Neural progenitor cell (in vitro differentiated cells): ENCODE measurements at regions not wholly inside any gene's neighbourhood (a gene's known extent, or its start where the extent isn't known, plus 50 kb on each side); places are given as distances from the start of the nearest gene placed in this dataset.
"Not testable (repeated sequence)": the region's sequence is repeated elsewhere in the genome, so short reads cannot be mapped to it uniquely, and the experiment has no call there.

Experiments
- DNase-seq: peaks from one replicate; pipeline ENCODE4 v3.0.0-alpha.2; 2016; ENCODE audit warnings: low spot score
- H2AFZ ChIP-seq: fragments of 200-600 bp; sonication (generic); replicated peaks from 2 replicates; pipeline ENCODE4 v1.6.1; 2016; ENCODE audit warnings: antibody characterized with exemption
- H3F3A ChIP-seq: fragments of 200-600 bp; sonication (generic); 2 replicates; pipeline ENCODE4 v1.6.1; 2016; ENCODE audit warnings: antibody characterized with exemption, low read depth
- H3K27ac ChIP-seq: fragments of 200-600 bp; sonication (generic); 2 replicates; pipeline ENCODE4 v1.5.1; 2016; ENCODE audit warnings: mild to moderate bottlenecking
- H3K27me3 ChIP-seq: fragments of 200-600 bp; sonication (generic); 2 replicates; pipeline ENCODE4 v1.6.1; 2016; ENCODE audit warnings: mild to moderate bottlenecking, moderate library complexity
- H3K36me3 ChIP-seq: fragments of 200-600 bp; sonication (generic); 2 replicates; pipeline ENCODE4 v1.5.1; 2016
- H3K4me1 ChIP-seq: fragments of 200-600 bp; sonication (generic); 2 replicates; pipeline ENCODE4 v1.6.1; 2016; ENCODE audit warnings: mixed run types
- H3K4me2 ChIP-seq: fragments of 200-600 bp; sonication (generic); 2 replicates; pipeline ENCODE4 v1.6.1; 2016
- H3K4me3 ChIP-seq: fragments of 200-600 bp; sonication (generic); 2 replicates; pipeline ENCODE4 v1.5.1; 2016
- H3K79me2 ChIP-seq: fragments of 200-600 bp; sonication (generic); 2 replicates; pipeline ENCODE4 v1.6.1; 2016; ENCODE audit warnings: low read depth
- H3K9ac ChIP-seq: fragments of 200-600 bp; sonication (generic); 2 replicates; pipeline ENCODE4 v1.6.1; 2016
- H3K9me3 ChIP-seq: fragments of 200-600 bp; sonication (generic); 2 replicates; pipeline ENCODE4 v1.5.1; 2016; ENCODE audit warnings: low read depth
- H4K20me1 ChIP-seq: fragments of 200-600 bp; sonication (generic); 2 replicates; pipeline ENCODE4 v1.6.1; 2016; ENCODE audit warnings: low read depth
- H3K27ac Mint-ChIP-seq: 3 replicates; pipeline ENCODE4 v1.8.0; 2021; ENCODE audit warnings: mixed read lengths
- H3K27me3 Mint-ChIP-seq: 2 replicates; pipeline ENCODE4 v1.8.0; 2022; ENCODE audit warnings: low read depth, mild to moderate bottlenecking, inconsistent platforms, moderate library complexity, mixed read lengths; ENCODE audit not compliant: insufficient read depth
- H3K36me3 Mint-ChIP-seq: 3 replicates; pipeline ENCODE4 v1.8.0; 2021; ENCODE audit warnings: mixed read lengths
- H3K4me1 Mint-ChIP-seq: 3 replicates; pipeline ENCODE4 v1.8.0; 2021; ENCODE audit warnings: mixed read lengths
- H3K4me3 Mint-ChIP-seq: 3 replicates; pipeline ENCODE4 v1.8.0; 2021; ENCODE audit warnings: mild to moderate bottlenecking, moderate library complexity, mixed read lengths
- H3K9me3 Mint-ChIP-seq: 3 replicates; pipeline ENCODE4 v1.8.0; 2020; ENCODE audit warnings: mixed read lengths
- CTCF ChIP-seq: fragments of 200-600 bp; sonication (generic); IDR thresholded peaks from 2 replicates; pipeline ENCODE4 v1.5.1; 2017; ENCODE audit warnings: antibody characterized with exemption, mild to moderate bottlenecking
- EZH2 ChIP-seq: fragments of 200-600 bp; sonication (generic); IDR thresholded peaks from 2 replicates; pipeline ENCODE4 v1.6.1; 2017; ENCODE audit warnings: antibody characterized with exemption, mild to moderate bottlenecking, moderate library complexity
- EZH2phosphoT487 ChIP-seq: fragments of 200-600 bp; sonication (generic); IDR thresholded peaks from 2 replicates; pipeline ENCODE4 v1.6.1; 2017; ENCODE audit warnings: antibody characterized with exemption

- no peak overlapping the region for H3K27ac ChIP-seq
- no peak for DNase-seq
- H3K36me3 ChIP-seq = no peaks in the 10 kb centered on the region
- no peak overlapping the region for H3K4me2 ChIP-seq
- no peak overlapping the region for H3K4me3 Mint-ChIP-seq
- peaks cover 4% of the 10 kb centered on the region for H3K9me3 Mint-ChIP-seq
- H3K4me1 Mint-ChIP-seq = no peaks in the 10 kb centered on the region
- no peaks in the 10 kb centered on the region for H3K27me3 ChIP-seq
- no peak for TF ChIP-seq EZH2
- TF ChIP-seq EZH2phosphoT487 = no peak
- no peak for TF ChIP-seq CTCF
- no peak overlapping the region for H2AFZ ChIP-seq
- H3K4me3 ChIP-seq = no peak overlapping the region
- no peaks in the 10 kb centered on the region for H3K79me2 ChIP-seq
- H3K4me1 ChIP-seq = no peaks in the 10 kb centered on the region
- H3K36me3 Mint-ChIP-seq = no peaks in the 10 kb centered on the region
- H3K27ac Mint-ChIP-seq = no peak overlapping the region
- no peaks in the 10 kb centered on the region for H3K27me3 Mint-ChIP-seq
- H4K20me1 ChIP-seq = no peaks in the 10 kb centered on the region
- H3F3A ChIP-seq = no peaks in the 10 kb centered on the region
- no peak overlapping the region for H3K9ac ChIP-seq
- no peaks in the 10 kb centered on the region for H3K9me3 ChIP-seq
These were observed 515.8 kb downstream of the IRS1 start for GRCh38 chr2:226283796-226284195.

GRCh38 chr2:226282151-226282550 is 517.5 kb downstream of the IRS1 start:
- H3K4me3 Mint-ChIP-seq = no peak overlapping the region
- H3K9me3 Mint-ChIP-seq = peaks cover 4% of the 10 kb centered on the region
- H3K27me3 Mint-ChIP-seq = no peaks in the 10 kb centered on the region
- no peaks in the 10 kb centered on the region for H3K4me1 ChIP-seq
- TF ChIP-seq EZH2phosphoT487 (no peak), CTCF (no peak), EZH2 (no peak)
- H3K9ac ChIP-seq = no peak overlapping the region
- no peaks in the 10 kb centered on the region for H3K79me2 ChIP-seq
- H3K9me3 ChIP-seq = no peaks in the 10 kb centered on the region
- H3K4me1 Mint-ChIP-seq = no peaks in the 10 kb centered on the region
- no peaks in the 10 kb centered on the region for H3K36me3 Mint-ChIP-seq
- no peak overlapping the region for H3K4me2 ChIP-seq
- no peaks in the 10 kb centered on the region for H4K20me1 ChIP-seq
- DNase-seq = no peak
- no peak overlapping the region for H3K27ac Mint-ChIP-seq
- H3K27ac ChIP-seq = no peak overlapping the region
- no peak overlapping the region for H3K4me3 ChIP-seq
- no peaks in the 10 kb centered on the region for H3K27me3 ChIP-seq
- H3F3A ChIP-seq = no peaks in the 10 kb centered on the region
- no peaks in the 10 kb centered on the region for H3K36me3 ChIP-seq
- no peak overlapping the region for H2AFZ ChIP-seq

- not testable (repeated sequence) for H3K4me3 ChIP-seq, H3K79me2 ChIP-seq, H3K4me2 ChIP-seq, H3K9ac ChIP-seq, H3K36me3 Mint-ChIP-seq, H3K4me3 Mint-ChIP-seq, H3K4me1 ChIP-seq, H3K27me3 ChIP-seq, H4K20me1 ChIP-seq, DNase-seq, H3K27ac ChIP-seq, H3K4me1 Mint-ChIP-seq, H2AFZ ChIP-seq, H3K27ac Mint-ChIP-seq, H3K36me3 ChIP-seq, H3K9me3 ChIP-seq, H3K27me3 Mint-ChIP-seq, H3K9me3 Mint-ChIP-seq, H3F3A ChIP-seq
These were observed 519.5 kb downstream of the IRS1 start for GRCh38 chr2:226280136-226280535.

GRCh38 chr2:226275215-226275614 is 524.4 kb downstream of the IRS1 start:
- Histone ChIP-seq H3K4me2 (no peak overlapping the region), H3K4me3 (no peak overlapping the region), H2AFZ (no peak overlapping the region), H3K4me1 (no peaks in the 10 kb centered on the region), H4K20me1 (no peaks in the 10 kb centered on the region), H3K36me3 (no peaks in the 10 kb centered on the region), H3K27ac (no peak overlapping the region), H3K9me3 (no peaks in the 10 kb centered on the region), H3F3A (no peaks in the 10 kb centered on the region), H3K79me2 (no peaks in the 10 kb centered on the region), H3K27me3 (no peaks in the 10 kb centered on the region), H3K9ac (no peak overlapping the region)
- DNase-seq = no peak
- Mint-ChIP-seq H3K36me3 (no peaks in the 10 kb centered on the region), H3K27me3 (no peaks in the 10 kb centered on the region), H3K4me3 (no peak overlapping the region), H3K9me3 (no peaks in the 10 kb centered on the region), H3K4me1 (no peaks in the 10 kb centered on the region), H3K27ac (no peak overlapping the region)
- TF ChIP-seq EZH2phosphoT487 = no peak
- TF ChIP-seq EZH2 = no peak
- no peak for TF ChIP-seq CTCF
